Muscle of arm (tissue), 1 donor: ENCODE measurements at regions not wholly inside any gene's neighbourhood (a gene's known extent, or its start where the extent isn't known, plus 50 kb on each side); places are given as distances from the start of the nearest gene placed in this dataset.
"Not testable (repeated sequence)": the region's sequence is repeated elsewhere in the genome, so short reads cannot be mapped to it uniquely, and the experiment has no call there.

Experiments
- DNase-seq: peaks from one replicate; pipeline ENCODE4 v3.0.0-alpha.2; 2013

DNA sequence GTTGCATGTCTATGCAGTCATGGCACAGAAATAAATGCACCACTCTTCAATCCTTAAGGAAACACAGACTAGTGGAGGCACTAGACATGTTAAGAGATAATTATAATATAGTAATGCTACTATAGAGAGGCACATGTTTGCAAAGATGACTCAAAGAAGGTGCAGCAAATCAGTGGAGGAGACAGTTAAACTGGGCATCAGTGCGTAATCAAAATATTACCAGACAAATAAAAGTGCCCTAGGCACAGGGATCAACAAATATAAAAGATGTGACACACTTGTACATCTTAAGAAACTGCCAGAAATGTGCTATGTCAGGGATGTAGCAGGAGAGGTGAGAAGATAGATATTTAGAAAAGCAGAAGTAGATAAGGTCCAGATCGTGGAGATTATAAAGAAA lies 642.1 kb downstream of the SLCO4C1 start:
- no peak for DNase-seq

DNA sequence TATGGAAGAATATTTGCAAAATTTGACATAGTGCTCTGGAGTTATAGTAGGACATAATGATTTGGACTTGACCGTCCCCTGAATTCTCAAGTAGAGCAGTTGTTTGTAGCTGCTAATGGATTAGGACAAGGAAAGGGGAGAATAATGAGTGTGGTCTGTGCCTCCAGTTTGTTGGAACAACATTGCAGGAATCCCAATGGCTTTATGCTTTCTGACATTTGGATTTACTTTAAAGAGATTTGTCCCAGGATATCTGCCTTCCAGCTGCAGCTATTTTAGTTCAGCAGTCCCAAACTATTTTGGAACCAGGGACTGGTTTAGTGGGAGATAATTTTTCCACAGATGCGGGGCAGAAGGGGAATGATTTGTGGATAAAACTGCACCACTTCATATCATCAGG lies 648.2 kb downstream of the SLCO4C1 start:
- peak; percentile 8 for DNase-seq

DNA sequence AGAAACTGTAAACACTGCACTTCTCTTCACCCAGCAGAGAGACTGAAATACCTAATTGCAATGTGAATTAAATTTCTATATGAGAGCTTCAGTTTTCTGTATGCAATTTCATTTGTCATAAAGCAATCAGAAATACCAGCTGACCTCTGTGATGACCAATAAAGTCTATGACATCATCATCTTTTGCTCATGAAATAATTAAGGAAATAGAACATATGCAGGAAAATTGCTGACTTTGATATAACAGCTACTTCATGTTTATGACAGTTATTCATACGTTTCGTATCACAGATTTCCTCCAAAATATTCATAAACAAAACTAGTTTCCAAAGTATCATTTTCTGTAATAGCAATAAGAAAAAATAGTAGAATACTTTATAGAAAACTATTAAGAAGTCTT lies 652.3 kb downstream of the SLCO4C1 start:
- DNase-seq: no peak

DNA sequence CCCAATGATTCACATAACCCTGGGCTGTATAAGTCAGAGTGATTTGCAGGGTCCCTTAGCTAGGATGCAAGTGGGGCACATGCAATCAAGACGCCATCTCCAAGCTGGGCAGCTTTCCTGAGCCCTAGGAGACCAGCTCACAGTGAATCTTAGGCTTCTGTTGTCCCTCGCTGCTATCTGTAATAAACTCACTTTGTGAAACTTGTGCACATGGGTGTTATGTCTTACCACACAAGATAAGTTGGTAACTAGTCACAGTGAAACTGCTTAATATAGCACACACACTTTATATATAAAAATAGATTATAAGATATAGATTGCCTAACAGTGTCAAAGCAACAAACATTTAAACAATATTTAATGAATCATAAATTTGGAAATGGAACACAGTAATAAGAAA lies 658.5 kb downstream of the SLCO4C1 start:
- no peak for DNase-seq

DNA sequence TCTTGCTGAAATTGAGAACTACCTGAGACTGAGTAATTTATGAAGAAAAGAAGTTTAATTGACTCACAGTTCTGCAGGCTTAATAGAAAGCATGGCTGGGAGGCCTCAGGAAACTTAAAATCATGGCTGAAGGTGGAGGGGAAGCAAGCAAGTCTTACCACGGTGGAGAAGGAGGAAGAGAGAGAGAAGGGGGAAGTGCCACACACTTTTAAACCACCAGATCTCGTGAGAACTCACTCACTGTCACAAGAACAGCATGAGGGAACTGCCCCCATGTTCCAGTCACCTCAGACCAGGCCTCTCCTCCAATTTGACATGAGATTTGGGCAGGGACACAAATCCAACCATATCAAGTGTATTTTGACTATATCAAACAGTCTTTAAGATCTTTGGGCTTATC lies 668.3 kb downstream of the SLCO4C1 start:
- DNase-seq: not testable (repeated sequence)

DNA sequence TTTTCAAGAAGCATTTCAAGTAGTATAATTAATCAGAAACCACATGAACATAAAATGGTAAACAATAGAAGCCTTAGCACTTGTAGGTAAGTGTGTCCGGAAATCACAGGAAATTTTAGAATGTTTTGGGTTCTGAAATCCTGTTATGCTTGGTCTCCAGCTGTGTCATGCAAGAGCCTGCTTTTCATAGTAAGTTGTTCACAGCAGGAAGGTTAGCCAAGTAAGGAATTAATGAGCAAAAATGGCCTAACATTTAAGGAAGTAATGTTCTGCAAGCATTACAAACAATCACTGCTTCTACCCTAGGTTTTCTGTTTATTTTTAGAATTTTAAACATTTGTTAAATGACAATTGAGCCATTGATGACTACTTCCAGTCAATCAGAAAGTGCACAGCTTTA lies 669.5 kb downstream of the SLCO4C1 start:
- DNase-seq: no peak

DNA sequence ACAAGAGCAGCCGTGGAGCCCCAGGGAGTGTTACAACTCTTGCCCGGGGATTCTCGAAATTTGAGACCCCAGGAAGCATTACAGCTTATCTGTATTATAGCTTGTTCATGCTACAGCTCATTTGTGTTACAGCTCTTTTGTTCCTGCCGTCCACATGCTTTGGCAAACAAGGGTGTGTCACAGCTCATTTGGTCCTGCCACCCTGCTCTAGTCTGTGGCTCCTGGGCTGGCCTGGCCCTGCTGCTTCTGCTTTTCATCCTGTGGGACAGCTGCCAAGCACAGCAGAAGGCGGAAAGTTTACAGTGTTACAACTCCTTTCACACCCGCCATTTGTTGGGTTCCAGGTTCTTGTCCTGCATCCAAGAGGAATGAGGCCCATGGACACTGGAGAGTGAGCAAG lies 685.0 kb downstream of the SLCO4C1 start:
- DNase-seq: no peak

DNA sequence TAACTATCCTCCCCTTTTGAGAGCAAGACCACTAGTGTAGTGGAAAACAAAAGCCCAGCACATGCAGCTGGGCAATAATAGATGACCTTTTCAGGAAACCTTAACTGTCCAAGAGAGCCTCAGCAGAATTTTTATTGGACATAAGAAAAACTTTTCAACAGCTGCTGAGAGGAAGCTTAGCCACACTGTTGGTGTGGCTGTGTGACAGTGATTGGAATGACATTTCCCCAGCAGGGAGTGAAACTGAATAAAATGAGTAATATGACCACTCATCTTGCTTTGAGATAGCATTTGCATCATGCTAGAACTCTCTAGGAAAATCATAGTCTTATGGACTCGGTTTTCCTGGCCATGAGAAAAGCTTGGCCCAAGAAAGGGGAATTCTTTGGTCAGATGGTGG lies 687.8 kb downstream of the SLCO4C1 start:
- DNase-seq: no peak

DNA sequence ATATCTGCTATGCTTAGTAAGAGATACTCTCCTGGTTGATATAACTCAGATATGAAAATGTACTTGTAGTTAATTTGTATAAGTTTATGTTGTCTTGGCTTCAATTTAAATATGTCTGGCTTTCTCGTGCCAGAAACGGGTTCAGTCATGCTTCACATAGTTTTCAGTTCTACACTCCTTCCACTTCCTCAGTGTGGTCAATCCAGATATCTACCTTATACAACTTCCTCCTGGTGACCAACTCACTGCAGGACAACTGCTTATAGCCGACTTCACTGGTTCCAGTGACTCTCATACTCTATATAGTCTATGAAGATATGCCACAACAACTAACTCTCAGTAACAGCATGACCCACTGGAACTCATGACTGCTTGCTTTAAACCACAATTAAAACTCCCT lies 690.4 kb downstream of the SLCO4C1 start:
- DNase-seq: no peak

DNA sequence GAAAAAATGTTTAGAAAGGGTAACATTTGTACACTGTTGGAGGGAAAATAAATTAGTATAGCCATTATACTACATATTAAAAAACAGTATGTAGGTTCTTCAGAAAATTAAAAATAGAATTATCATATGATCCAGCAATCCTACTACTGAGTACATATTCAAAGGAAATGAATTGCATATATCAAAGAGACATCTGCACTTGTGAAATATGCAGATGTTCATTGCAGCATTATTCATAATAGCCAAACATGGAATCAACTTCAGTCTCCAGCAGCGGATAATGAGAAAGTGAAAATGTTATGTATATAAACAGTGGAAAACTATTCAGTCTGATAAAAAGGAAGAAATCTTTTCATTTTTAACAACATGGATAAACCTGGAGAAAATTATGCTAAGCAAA lies 695.5 kb downstream of the SLCO4C1 start:
- DNase-seq: no peak

DNA sequence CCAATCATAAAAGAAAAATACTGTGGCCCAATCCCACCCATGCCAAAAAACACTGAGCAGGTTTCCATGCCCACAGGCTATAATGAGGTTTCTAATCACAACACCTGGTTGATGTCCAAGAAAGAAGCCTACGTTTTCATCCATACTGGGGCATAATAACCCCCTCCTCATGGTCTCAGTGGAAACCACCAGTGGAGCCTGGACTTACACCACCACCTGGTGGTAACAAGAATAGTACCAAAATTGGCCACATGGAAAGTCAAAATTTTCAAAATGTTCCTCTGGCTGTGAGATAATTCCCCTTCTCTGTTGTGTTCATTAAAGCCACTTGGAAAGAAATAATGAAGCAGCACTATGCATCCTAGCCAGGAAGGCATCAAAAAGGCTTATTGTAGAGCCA lies 687.3 kb upstream of the ST8SIA4 start:
- no peak for DNase-seq

DNA sequence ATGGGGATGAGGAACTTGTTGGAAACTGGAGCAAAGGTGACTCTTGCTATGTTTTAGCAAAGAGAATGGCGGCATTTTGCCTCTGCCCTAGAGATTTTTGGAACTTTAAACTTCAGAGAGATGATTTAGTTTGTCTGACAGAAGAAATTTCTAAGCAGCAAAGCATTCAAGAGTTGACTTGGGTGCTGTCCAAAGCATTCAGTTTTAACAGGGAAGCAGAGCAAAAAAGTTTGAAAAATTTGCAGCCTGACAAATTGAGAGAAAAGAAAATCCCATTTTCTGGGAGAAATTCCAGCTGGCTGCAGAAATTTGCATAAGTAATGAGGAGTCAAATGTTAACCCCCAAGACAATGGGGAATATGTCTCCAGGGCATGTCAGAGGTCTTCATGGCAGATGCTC lies 682.3 kb upstream of the ST8SIA4 start:
- DNase-seq: peak; percentile 7

DNA sequence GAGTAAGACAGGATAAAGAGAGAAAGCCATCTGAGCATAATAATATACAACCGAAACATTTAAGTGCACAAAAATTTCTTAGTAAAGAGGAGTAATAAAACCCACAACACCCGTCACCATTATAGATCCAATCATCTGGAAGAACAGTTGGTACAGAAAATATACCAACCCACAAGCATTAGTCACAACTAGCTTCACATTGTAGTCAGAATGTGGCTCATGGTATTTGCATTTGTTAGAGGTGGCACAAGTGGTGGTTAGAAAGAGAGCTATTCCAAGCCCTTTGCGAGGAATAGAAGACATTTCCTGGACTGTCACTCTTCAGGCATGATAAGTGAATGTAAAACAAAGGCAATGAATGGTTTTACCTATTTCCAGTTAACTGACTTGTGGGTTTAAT lies 677.5 kb upstream of the ST8SIA4 start:
- DNase-seq: no peak

DNA sequence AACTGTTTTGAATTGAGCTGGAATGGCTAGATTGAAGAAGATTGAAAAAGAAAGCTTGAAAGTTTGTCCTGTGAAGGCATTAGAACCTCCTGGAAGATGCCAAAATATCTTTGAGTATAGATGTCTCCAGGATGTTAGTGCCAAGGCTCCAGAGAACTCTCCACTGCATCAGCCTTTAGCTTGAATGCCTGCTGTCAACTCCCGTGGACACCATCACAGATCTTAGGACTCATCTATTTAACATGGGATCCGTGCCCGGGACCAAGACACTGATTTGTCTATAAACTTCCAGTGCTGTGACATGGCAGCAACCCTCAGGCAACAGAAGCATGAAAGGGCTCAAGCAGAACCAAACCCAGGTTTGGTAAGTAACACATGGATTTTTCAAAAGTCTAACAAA lies 670.9 kb upstream of the ST8SIA4 start:
- no peak for DNase-seq

DNA sequence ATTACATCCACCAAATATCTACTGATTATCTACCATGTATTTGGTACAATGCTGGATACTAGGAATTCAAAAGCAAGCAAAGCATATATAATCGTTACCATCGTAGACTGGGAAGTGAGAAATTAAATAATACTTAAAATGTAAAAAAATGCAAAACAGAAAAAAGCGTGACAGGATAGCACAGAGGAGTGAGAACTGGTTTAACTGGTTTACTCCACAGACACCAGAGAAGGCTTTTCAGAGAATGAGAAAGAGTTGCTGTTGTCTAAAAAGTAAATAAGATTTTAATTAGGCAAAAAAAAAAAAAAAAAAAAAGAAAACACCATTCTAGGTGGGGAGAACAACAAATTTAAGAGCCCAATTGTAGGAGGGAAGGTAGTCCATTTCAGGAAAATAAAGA lies 657.9 kb upstream of the ST8SIA4 start:
- no peak for DNase-seq

DNA sequence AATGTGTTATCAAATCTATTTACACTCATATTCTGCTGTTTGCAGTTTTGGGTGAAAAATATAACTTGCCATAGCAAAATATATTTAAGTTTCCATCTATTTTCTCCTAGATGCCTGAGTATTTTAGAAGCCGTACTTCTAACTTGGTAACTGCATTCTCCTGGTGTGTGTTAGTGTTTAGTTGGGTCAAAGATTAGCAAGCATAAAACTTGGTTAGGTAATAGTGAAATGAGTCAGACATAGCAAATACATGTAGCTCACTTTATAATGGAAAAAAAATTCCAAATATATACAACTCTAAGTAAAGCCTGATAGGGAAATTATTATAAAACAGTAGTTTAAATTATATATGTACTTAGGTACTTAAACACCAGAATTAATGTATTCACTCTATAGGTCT lies 640.7 kb upstream of the ST8SIA4 start:
- no peak for DNase-seq

DNA sequence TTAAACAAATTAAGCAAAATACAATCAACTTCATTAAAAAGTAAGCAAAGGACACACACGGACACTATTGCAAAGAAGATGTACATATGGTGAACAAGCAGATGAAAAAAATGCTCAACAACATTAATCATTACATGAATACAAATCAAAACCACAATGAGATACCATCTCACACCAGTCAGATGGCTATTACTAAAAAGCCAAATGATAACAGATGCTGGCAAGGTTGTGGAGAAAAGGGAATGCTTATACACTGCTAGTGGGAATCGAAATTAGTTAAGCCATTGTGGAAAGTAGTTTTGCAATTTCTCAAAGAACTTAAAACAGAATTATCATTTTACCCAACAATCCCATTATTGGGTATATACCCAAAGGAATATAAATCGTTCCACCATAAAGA lies 636.2 kb upstream of the ST8SIA4 start:
- DNase-seq: no peak

DNA sequence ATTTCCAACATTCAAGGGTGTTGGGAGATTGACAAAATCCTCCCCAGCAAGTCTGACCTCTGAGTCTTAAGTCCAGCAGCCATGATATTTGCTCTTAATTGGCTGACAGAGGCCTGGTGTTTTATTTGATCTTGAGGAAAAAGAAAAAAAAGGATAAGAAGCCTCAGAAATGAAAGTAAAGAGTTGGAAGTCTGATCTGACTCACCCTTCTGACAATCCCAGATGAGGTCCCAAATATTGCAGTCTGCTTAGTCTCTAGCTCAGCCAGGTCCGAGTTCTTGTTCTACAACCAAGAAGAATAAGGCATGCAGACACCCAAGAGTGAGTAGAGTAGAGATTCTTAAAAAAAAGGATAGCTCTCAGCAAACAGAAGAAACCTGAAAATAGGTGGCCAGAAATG lies 632.5 kb upstream of the ST8SIA4 start:
- no peak for DNase-seq

DNA sequence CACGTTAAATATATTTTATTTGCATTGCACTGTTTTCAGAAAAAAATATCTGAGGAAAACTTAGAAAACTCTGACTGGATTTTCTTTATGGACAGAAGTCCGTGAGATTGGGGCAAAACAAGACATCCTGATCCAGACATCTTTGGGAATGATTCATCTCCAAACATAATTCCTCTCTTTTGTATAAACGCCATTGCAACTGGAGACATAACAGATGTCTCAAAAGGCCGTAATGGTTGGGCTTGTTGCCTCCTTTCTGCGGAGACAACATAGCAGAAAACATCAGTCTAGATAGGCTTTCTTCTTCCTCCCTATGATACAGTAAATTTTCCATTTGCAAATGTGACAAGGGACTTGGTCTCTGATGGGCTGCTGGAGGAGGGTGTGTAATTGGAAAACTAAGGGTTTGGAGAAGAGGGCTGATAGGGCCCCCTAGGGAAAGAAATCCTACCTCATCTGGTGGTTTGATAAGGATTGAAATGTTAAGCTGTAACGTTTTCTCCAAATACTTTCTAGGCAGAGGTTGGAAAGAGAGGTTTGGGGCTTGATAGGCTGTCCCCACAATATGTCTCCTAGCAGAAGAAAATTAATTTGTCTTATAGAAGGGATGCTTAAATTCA lies 631.5 kb upstream of the ST8SIA4 start:
- no peak for DNase-seq

DNA sequence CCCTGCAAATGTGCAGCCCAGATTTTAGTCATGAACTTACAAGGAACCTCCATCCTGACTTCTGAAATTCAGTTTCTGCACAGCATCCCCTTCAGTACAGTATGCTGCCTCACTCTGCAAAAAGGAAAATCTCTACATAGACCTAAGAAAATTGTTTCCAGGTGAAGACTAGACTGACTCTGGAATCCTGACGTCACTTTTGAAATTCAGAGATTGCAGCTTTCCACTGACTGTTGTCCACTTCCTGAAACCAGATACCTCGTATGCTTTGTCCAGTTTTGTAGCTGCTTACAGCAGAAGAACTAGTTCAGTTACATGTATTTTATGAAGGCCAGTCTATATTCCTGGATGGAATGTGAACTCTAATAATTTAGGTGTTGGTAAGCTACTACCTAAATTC lies 629.3 kb upstream of the ST8SIA4 start:
- peak; percentile 3 for DNase-seq

DNA sequence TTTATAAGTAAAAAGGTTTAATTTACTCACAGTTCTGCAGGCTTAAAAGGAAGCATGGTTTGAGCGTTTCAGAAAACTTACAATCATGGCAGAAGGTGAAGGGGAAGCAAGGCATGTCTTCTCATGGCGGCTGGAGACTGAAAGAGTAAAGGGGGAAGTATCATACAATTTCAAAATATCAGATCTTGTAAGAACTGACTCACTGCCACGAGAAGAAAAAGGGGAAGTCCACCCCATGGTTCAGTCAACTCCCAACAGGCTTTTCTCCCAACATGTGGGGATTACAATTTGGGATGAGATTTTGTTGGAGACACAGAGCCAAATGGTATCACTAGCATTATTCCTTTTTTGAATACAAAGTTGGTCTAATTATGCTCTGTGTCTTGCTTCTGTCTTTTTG lies 627.9 kb upstream of the ST8SIA4 start:
- DNase-seq: no peak

DNA sequence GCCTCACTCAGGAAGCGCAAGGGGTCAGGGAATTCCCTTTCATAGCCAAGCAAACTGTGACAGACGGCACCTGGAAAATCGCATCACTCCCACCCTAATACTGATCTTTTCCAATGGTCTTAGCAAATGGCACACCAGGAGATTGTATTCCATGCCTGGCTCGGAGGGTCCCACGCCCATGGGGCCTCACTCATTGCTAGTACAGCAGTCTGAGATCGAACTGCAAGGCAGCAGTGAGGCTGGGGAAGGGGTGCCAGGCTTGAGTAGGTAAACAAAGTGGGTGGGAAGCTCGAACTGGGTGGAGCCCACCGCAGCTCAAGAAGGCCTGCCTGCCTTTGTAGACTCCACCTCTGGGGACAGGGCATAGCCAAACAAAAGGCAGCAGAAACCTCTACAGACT lies 626.0 kb upstream of the ST8SIA4 start:
- not testable (repeated sequence) for DNase-seq

DNA sequence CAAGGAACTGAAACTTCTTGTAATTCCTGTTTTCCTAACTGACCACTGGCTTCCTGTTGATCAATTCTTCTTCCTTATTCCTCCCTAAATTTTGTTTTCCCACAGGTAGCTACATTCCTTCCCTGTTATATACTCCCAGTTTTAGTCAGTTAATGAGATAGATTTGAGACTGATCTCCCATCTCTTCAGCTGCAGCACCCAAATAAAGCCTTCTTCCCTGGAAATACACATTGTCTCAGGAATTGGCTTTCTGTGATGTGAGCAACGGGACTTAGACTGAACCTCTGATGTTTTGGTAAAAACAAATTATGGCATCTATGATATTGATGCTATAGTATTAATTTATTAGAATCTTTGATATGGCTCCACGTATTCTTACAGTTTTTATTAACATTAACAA lies 617.3 kb upstream of the ST8SIA4 start:
- DNase-seq: no peak

DNA sequence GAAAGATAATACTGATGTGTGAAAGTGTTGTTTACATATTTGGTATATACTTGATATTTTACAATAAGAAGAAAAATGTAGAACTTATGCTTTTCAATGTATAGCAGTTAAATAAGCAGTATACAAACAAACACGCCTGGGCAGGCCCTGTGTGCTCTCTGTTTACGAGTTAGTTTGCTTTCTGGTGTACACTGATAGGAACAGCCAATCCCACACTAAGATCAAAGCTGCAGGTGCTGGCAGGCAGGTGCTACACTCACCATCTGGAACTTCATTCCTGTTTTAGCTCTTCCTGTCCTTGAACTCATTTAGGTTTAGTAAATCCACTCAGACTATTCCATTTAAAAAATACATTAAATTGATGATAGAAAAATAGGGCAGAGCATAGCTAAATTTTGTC lies 614.7 kb upstream of the ST8SIA4 start:
- DNase-seq: no peak

DNA sequence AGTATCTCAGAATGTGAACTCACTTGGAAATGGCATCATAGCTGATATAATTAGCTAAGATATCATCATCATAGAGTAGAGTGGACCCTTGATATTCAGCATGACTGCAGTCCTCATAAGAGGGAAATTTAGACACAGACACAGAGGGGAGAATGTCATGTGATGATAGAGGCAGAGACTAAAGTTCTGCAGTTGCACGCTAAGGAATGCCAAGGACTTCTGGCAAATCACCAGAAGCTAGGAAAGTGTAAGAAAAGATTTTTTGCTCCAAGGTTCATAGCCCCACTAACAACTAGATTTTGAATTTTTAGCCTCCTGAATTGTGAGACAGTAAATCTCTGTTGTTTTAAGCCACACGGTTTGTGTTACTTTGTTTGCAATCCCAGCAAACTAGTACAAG lies 612.6 kb upstream of the ST8SIA4 start:
- peak; percentile 4 for DNase-seq
